HG03064 (cell line): ENCODE measurements at regions not wholly inside any gene's neighbourhood (a gene's known extent, or its start where the extent isn't known, plus 50 kb on each side); places are given as distances from the start of the nearest gene placed in this dataset.
"Not testable (repeated sequence)": the region's sequence is repeated elsewhere in the genome, so short reads cannot be mapped to it uniquely, and the experiment has no call there.

Source experiments
- ATAC-seq: cut with Tn5 transposase; IDR thresholded peaks from one replicate; pipeline ENCODE4 v1.9.1; 2021; ENCODE audit warnings: low read depth; ENCODE audit not compliant: unreplicated experiment

- no peak for ATAC-seq
Measured at GRCh38 chr4:10856271-10856782, 171.8 kb upstream of the CLNK start.

GRCh38 chr4:10853196-10853595 lies 168.6 kb upstream of the CLNK start:
- no peak for ATAC-seq

GRCh38 chr4:10841697-10842096 lies 157.1 kb upstream of the CLNK start:
- ATAC-seq = no peak

- ATAC-seq = no peak
Measured at GRCh38 chr4:10837151-10837550, 152.6 kb upstream of the CLNK start.

GRCh38 chr4:10832806-10833628 lies 148.4 kb upstream of the CLNK start:
- ATAC-seq = no peak

- ATAC-seq = no peak
Measured at GRCh38 chr4:10831727-10832408, 147.3 kb upstream of the CLNK start.

- not testable (repeated sequence) for ATAC-seq
Measured at GRCh38 chr4:10828918-10829538, 144.5 kb upstream of the CLNK start.

- ATAC-seq = no peak
Measured at GRCh38 chr4:10821826-10822225, 137.3 kb upstream of the CLNK start.

- no peak for ATAC-seq
Measured at GRCh38 chr4:10816571-10816970, 132.0 kb upstream of the CLNK start.

- ATAC-seq = no peak
Measured at GRCh38 chr4:10811991-10812390, 127.4 kb upstream of the CLNK start.

GRCh38 chr4:10810411-10810810 lies 125.8 kb upstream of the CLNK start:
- no peak for ATAC-seq

GRCh38 chr4:10809905-10810304 lies 125.3 kb upstream of the CLNK start:
- no peak for ATAC-seq

GRCh38 chr4:10808591-10808990 lies 124.0 kb upstream of the CLNK start:
- no peak for ATAC-seq

GRCh38 chr4:10806953-10807645 lies 122.5 kb upstream of the CLNK start:
- ATAC-seq = no peak

GRCh38 chr4:10803713-10804343 lies 119.3 kb upstream of the CLNK start:
- ATAC-seq = no peak

- ATAC-seq = no peak
Measured at GRCh38 chr4:10787365-10787764, 102.8 kb upstream of the CLNK start.

GRCh38 chr4:10784621-10785020 lies 100.1 kb upstream of the CLNK start:
- no peak for ATAC-seq

- ATAC-seq = no peak
Measured at GRCh38 chr4:10783351-10783750, 98.8 kb upstream of the CLNK start.

- ATAC-seq = no peak
Measured at GRCh38 chr4:10781805-10782204, 97.2 kb upstream of the CLNK start.

- not testable (repeated sequence) for ATAC-seq
Measured at GRCh38 chr4:10780803-10781202, 96.2 kb upstream of the CLNK start.
